MM.1S (cell line): ENCODE measurements at regions not wholly inside any gene's neighbourhood (a gene's known extent, or its start where the extent isn't known, plus 50 kb on each side); places are given as distances from the start of the nearest gene placed in this dataset.

Experiments
- DNase-seq: peaks from one replicate; pipeline ENCODE4 v3.0.0-alpha.2; 2015
- H2AFZ ChIP-seq: fragments of 300-600 bp; sonication (generic); 2 replicates; pipeline ENCODE4 v1.6.0; 2016; ENCODE audit warnings: antibody characterized with exemption, low read length
- H3F3A ChIP-seq: fragments of 300-600 bp; sonication (generic); 2 replicates; pipeline ENCODE4 v1.6.1; 2016; ENCODE audit warnings: mild to moderate bottlenecking, antibody characterized with exemption, low read length, moderate library complexity, mixed read lengths; ENCODE audit not compliant: insufficient read depth
- H3K27ac ChIP-seq: fragments of 300-600 bp; sonication (generic); 2 replicates; pipeline ENCODE4 v1.5.1; 2016; ENCODE audit warnings: mild to moderate bottlenecking, low read length
- H3K27me3 ChIP-seq: fragments of 300-600 bp; sonication (generic); replicated peaks from 2 replicates; pipeline ENCODE4 v1.6.0; 2016; ENCODE audit warnings: low read length; ENCODE audit not compliant: insufficient read depth
- H3K36me3 ChIP-seq: fragments of 300-600 bp; sonication (generic); replicated peaks from 2 replicates; pipeline ENCODE4 v1.6.1; 2016; ENCODE audit warnings: mild to moderate bottlenecking, low read length, mixed read lengths; ENCODE audit not compliant: insufficient read depth
- H3K4me1 ChIP-seq: fragments of 300-600 bp; sonication (generic); 2 replicates; pipeline ENCODE4 v1.6.1; 2016; ENCODE audit warnings: low read length, mixed read lengths
- H3K4me2 ChIP-seq: fragments of 300-600 bp; sonication (generic); 2 replicates; pipeline ENCODE4 v1.6.0; 2016; ENCODE audit warnings: low read depth, low read length
- H3K4me3 ChIP-seq: fragments of 300-600 bp; sonication (generic); 2 replicates; pipeline ENCODE4 v1.5.1; 2016; ENCODE audit warnings: low read length, mixed read lengths
- H3K79me2 ChIP-seq: fragments of 300-600 bp; sonication (generic); 2 replicates; pipeline ENCODE4 v1.6.1; 2016; ENCODE audit warnings: mixed run types, low read length, mixed read lengths
- H3K9ac ChIP-seq: fragments of 300-600 bp; sonication (generic); 2 replicates; pipeline ENCODE4 v1.6.1; 2016; ENCODE audit warnings: low read length, mixed read lengths
- H3K9me2 ChIP-seq: fragments of 300-600 bp; sonication (generic); replicated peaks from 2 replicates; pipeline ENCODE4 v1.6.1; 2016; ENCODE audit warnings: mild to moderate bottlenecking, low read length, mixed read lengths; ENCODE audit not compliant: insufficient read depth
- H3K9me3 ChIP-seq: fragments of 300-600 bp; sonication (generic); replicated peaks from 2 replicates; pipeline ENCODE4 v1.6.1; 2016; ENCODE audit warnings: mild to moderate bottlenecking, low read length, mixed read lengths; ENCODE audit not compliant: insufficient read depth
- H4K20me1 ChIP-seq: fragments of 300-600 bp; sonication (generic); 2 replicates; pipeline ENCODE4 v1.6.1; 2016; ENCODE audit warnings: mild to moderate bottlenecking, low read length, moderate library complexity, mixed read lengths; ENCODE audit not compliant: insufficient read depth
- EZH2 ChIP-seq: fragments of 300-600 bp; sonication (generic); optimal IDR thresholded peaks from 2 replicates; pipeline ENCODE3; 2017; ENCODE audit warnings: low read depth, mild to moderate bottlenecking, antibody characterized with exemption, low read length, mixed read lengths
- EZH2phosphoT487 ChIP-seq: fragments of 300-600 bp; sonication (generic); IDR thresholded peaks from 2 replicates; pipeline ENCODE4 v1.6.1; 2018; ENCODE audit warnings: antibody characterized with exemption, low read length
- TF ChIP-seq, protein P1 (sequence below): fragments of 300-600 bp; sonication (generic); IDR thresholded peaks from 2 replicates; pipeline ENCODE4 v1.5.1; 2016; ENCODE audit warnings: antibody characterized with exemption, low read length, mixed read lengths

DNA sequence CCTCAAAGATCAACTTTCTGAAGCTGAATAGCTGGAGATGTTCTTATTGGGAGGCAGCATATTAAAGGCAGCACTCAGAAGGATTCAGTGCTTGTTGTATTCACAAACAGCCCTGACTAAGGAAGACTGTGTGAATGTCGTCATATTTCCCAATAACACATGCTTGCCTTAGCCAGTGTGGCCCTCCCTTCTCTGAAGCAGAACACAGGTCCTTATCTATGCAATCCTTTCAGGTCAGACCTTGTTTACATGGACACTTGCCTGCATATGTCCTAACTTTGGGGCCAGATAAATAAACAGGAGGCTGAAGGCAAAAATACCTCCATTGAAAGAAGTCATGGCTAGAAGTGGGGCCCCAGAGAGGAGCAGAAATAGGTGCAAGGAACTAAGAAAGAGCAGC, 97.2 kb downstream of the SLC4A3 start:
- Histone ChIP-seq H3K27me3 (no peaks in the 10 kb centered on the region), H3K4me2 (no peak overlapping the region), H3K9ac (no peak overlapping the region), H3K27ac (no peak overlapping the region), H4K20me1 (no peaks in the 10 kb centered on the region), H3K4me1 (no peaks in the 10 kb centered on the region), H3K79me2 (no peaks in the 10 kb centered on the region), H3K9me3 (no peaks in the 10 kb centered on the region), H3K9me2 (no peaks in the 10 kb centered on the region), H3F3A (no peaks in the 10 kb centered on the region), H2AFZ (no peak overlapping the region), H3K4me3 (no peak overlapping the region), H3K36me3 (no peaks in the 10 kb centered on the region)
- DNase-seq = no peak
- TF ChIP-seq EZH2phosphoT487 = no peak
- TF ChIP-seq EZH2 = no peak
- TF ChIP-seq, protein P1, sequence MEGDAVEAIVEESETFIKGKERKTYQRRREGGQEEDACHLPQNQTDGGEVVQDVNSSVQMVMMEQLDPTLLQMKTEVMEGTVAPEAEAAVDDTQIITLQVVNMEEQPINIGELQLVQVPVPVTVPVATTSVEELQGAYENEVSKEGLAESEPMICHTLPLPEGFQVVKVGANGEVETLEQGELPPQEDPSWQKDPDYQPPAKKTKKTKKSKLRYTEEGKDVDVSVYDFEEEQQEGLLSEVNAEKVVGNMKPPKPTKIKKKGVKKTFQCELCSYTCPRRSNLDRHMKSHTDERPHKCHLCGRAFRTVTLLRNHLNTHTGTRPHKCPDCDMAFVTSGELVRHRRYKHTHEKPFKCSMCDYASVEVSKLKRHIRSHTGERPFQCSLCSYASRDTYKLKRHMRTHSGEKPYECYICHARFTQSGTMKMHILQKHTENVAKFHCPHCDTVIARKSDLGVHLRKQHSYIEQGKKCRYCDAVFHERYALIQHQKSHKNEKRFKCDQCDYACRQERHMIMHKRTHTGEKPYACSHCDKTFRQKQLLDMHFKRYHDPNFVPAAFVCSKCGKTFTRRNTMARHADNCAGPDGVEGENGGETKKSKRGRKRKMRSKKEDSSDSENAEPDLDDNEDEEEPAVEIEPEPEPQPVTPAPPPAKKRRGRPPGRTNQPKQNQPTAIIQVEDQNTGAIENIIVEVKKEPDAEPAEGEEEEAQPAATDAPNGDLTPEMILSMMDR = no peak

DNA sequence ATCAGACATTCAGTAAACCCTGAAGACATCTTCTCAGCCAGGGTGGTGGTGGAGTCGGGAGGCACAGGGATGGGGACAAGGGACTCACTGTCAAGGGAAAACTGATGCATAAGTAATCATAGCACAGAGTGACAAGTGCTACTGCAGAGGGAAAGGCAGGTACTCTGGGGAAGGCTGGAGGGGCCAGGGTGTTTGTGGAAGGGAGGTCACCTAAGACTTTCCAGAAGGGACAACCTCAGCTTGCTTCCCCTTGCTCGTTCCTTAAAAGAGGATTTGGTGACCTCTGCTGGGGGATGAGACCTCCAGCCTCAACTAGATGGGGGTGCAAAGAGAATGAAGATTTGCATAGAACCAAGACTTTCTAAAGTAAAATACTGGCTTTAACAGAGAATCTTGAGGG, 99.5 kb downstream of the SLC4A3 start:
- Histone ChIP-seq H3K27ac (no peak overlapping the region), H3K4me1 (no peaks in the 10 kb centered on the region), H2AFZ (no peak overlapping the region), H3K79me2 (no peaks in the 10 kb centered on the region), H3F3A (no peaks in the 10 kb centered on the region), H3K9ac (no peak overlapping the region), H3K9me3 (no peaks in the 10 kb centered on the region), H3K4me3 (no peak overlapping the region), H3K36me3 (no peaks in the 10 kb centered on the region), H3K9me2 (no peaks in the 10 kb centered on the region), H3K4me2 (no peak overlapping the region), H4K20me1 (no peaks in the 10 kb centered on the region), H3K27me3 (no peaks in the 10 kb centered on the region)
- TF ChIP-seq, protein P1 = no peak
- TF ChIP-seq EZH2 = no peak
- no peak for TF ChIP-seq EZH2phosphoT487
- DNase-seq = no peak

DNA sequence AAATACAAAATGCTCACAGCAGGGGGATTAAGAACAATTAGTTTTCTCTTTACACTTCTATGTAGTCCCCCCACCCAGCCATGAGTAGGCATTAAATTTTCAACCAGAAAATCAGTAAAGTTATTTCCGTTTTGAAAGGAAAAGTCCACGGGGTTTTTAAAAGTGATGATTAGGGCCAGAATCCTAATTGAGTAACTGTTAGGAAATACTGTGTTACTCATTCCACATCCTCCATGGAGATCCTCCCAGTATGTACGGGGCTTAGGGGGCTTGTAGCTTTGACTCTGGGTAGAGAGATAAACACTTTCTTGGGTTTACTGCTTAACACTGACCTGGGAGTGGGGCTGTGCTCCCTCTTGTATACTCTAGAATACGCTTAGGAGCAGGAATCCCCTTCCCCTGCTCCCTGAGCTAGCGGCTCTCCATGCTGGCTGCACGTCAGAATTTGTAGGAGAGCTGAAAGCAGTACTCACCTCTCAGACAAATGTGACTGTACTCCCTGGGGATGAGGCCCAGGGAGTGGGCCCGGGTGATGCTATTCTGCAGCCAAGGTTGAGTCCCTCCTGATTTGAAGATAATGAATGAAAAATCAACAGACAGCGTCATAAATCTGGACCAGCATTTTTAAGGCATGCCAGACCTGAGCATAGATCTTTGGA, 100.5 kb downstream of the SLC4A3 start:
- H3K79me2 ChIP-seq = no peaks in the 10 kb centered on the region
- TF ChIP-seq, protein P1 = no peak
- no peak for TF ChIP-seq EZH2phosphoT487
- no peak for TF ChIP-seq EZH2
- no peaks in the 10 kb centered on the region for H3K9me2 ChIP-seq
- no peaks in the 10 kb centered on the region for H3K36me3 ChIP-seq
- no peaks in the 10 kb centered on the region for H4K20me1 ChIP-seq
- H3K4me2 ChIP-seq = no peak overlapping the region
- no peaks in the 10 kb centered on the region for H3K9me3 ChIP-seq
- DNase-seq = no peak
- H3F3A ChIP-seq = no peaks in the 10 kb centered on the region
- H3K9ac ChIP-seq = no peak overlapping the region
- H3K27ac ChIP-seq = no peak overlapping the region
- no peak overlapping the region for H3K4me3 ChIP-seq
- no peaks in the 10 kb centered on the region for H3K27me3 ChIP-seq
- H2AFZ ChIP-seq = no peak overlapping the region
- no peaks in the 10 kb centered on the region for H3K4me1 ChIP-seq
